Peyer's patch (tissue), 4 donors: ENCODE measurements at regions not wholly inside any gene's neighbourhood (a gene's known extent, or its start where the extent isn't known, plus 50 kb on each side); places are given as distances from the start of the nearest gene placed in this dataset.

ENCODE experiments used
- CTCF ChIP-seq, 6 experiments: fragments of 450-650 bp in 4 of 6; fragments of 200-600 bp in 2 of 6; sonication (generic) in 1 of 6; IDR thresholded peaks; one replicate each; pipeline ENCODE4 v1.5.1; 2017 to 2019; ENCODE audit warnings: antibody characterized with exemption in 6 of 6, mild to moderate bottlenecking in 3 of 6, moderate library complexity in 1 of 6
- POLR2A ChIP-seq, 2 donors: fragments of 450-650 bp; IDR thresholded peaks; one replicate each; pipeline ENCODE4 v1.5.1; 2017; ENCODE audit warnings: antibody characterized with exemption in 2 of 2, mild to moderate bottlenecking in 2 of 2, moderate library complexity in 2 of 2

GRCh38 chr12:94801745-94802144 is 151.4 kb upstream of the TMCC3 start:
- TF ChIP-seq CTCF (IDR thresholded peaks at IDR 0.05) (no peak), POLR2A (IDR thresholded peaks at IDR 0.05) (no peak)
